ENCODE measurements at regions not wholly inside any gene's neighbourhood (a gene's known extent, or its start where the extent isn't known, plus 50 kb on each side); places are given as distances from the start of the nearest gene placed in this dataset.

DNA sequence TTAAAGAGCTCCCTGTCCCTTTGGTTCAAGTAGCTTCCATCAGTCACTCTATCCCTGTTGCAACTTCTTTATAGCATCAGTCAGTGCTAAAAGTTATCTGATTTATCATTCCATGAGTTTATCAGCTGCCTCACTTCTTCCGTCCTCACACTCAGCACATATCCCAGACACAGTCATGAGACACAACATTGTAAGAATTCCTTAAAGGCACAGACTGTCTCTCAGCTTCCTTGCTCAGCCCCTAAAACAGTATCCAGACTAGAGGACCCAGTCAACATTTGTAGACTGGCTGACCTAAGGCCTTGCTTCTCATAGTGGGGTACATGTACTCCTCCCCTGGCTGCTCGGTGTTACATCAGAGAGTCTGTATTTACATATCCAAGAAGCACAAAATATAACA is 164.9 kb upstream of the ADGRL2 start:
- ChIA-PET CTCF (no interaction called here), POLR2A (no interaction called here)

GRCh38 chr1:81634294-81634693 is 166.4 kb upstream of the ADGRL2 start:
- ChIA-PET POLR2A (interaction anchor here (0.7 kb wide), 1 partner anchor 335 kb away, joined by 3 read pairs; no protein-coding TSS in a partner anchor), CTCF (no interaction called here)

- ChIA-PET CTCF (no interaction called here), POLR2A (no interaction called here)
These were observed 181.6 kb upstream of the ADGRL2 start for GRCh38 chr1:81619156-81619555.

DNA sequence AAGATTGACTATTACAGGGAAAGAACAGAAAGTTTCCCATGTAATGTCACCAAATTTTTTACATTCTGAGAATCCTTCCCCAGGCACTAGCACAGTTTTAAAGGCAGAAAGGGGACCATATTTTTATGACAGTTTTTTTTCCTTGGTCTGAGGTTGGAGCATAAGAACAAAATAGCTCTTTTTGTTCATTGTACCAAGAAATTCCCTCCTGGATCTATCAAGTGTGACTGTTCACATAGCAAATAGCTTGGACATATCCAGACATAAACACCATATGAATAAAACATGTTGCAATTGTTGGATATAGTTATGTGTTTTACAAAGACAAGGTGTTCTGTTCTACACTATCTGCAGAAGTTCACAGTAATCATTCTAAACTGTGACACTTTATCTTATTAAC is 182.4 kb upstream of the ADGRL2 start:
- CTCF ChIA-PET = no interaction called here
- POLR2A ChIA-PET = no interaction called here

GRCh38 chr1:81617308-81617967 is 183.3 kb upstream of the ADGRL2 start:
- POLR2A ChIA-PET = no interaction called here
- CTCF ChIA-PET = no interaction called here

GRCh38 chr1:81613803-81614202 is 186.9 kb upstream of the ADGRL2 start:
- ChIA-PET CTCF (no interaction called here), POLR2A (no interaction called here)

- POLR2A ChIA-PET = no interaction called here
- CTCF ChIA-PET = no interaction called here
These were observed 192.8 kb upstream of the ADGRL2 start for GRCh38 chr1:81607924-81608323.

DNA sequence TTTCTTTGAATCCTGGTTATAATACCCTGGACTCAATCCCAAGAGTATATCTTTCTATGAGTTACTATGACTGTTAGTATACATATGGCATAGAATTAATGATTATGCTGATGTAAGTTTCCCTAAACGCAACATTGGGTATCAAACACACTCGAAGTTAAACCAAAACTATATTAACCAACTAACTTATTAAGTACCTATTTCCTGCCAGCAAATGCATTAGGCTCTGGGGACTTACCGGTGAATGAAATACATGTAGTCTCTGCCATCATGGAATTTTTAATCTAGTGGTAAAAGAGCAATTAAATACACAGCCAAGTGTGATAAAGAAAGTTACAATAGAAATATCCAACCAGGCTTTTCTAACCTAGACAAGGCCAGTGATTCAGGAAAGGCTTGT is 193.6 kb upstream of the ADGRL2 start:
- CTCF ChIA-PET = no interaction called here
- POLR2A ChIA-PET = no interaction called here

DNA sequence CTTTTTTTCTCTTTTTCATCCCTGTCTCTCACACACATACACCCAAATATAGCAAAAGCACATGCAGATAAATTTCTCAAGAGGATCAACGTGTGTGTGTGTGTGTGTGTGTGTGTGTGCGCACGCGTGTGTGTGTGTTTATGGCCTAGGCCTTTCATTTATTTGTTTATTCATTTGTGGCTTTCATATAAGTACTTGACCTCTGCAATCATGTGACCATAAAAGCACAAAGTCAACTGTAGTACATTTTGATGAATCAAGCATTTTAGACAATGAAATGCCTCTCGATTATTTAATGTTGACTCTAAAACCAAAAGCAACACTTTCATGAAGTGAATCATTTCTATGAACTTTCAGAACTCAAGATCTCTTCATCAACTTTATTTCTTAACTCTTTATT is 194.1 kb upstream of the ADGRL2 start:
- ChIA-PET CTCF (no interaction called here), POLR2A (no interaction called here)

DNA sequence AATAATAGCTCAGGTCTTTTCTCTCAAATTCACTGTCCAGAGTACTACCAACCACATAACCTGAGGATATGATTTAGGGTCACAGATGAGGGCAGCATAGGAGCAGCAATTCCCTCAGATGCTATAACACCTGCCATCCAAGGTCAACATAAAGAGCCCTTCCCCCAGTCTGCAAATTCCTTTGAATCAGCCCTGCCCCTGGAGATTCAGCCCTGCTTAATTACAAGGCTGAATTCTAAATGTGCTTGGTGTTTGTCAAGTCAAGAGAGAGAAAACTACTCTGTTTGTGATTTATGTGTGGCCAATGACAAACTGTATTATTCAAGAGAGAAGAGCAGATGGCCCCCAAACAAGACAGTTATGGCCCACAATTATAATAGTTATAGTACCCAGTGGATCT is 195.7 kb upstream of the ADGRL2 start:
- ChIA-PET POLR2A (no interaction called here), CTCF (no interaction called here)

GRCh38 chr1:81600878-81601622 is 199.7 kb upstream of the ADGRL2 start:
- ChIA-PET CTCF (no interaction called here), POLR2A (no interaction called here)

DNA sequence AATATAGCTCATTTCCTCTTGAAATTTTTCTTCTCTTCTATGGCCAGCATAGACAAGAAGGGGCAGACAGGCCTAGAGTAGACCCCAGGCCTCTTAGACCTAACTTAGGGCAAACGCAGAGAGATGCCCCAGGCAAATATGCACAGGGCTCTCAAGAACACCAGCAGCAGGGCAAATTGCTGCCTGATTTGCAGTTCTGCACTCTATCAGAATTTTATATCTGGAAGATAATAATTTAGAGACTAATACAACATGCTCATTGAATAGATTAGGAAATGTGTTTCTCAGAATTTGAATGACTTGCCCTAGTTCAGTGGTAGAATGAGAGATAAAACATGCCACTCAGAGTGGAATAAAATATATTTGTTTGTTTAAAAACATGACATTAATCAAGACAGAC is 200.4 kb upstream of the ADGRL2 start:
- ChIA-PET CTCF (no interaction called here), POLR2A (no interaction called here)

DNA sequence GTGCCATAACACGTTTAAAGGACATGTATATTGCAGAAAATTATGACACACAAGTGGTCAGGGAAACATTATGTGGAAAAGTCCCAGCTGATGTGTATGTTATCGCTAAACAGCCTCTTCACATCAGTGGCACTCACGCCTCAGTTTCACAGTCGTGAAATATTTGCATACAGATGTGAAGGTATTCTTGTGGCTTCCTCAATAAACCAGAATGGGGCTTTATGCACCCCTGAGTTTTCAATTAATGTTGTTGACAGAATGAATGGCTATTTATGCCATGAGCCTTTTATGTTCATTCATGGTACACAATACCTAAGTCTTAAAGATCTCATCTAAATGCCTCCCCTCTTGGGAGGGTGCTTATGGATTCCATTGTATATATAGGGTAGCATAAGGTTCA is 202.1 kb upstream of the ADGRL2 start:
- ChIA-PET POLR2A (no interaction called here), CTCF (no interaction called here)

DNA sequence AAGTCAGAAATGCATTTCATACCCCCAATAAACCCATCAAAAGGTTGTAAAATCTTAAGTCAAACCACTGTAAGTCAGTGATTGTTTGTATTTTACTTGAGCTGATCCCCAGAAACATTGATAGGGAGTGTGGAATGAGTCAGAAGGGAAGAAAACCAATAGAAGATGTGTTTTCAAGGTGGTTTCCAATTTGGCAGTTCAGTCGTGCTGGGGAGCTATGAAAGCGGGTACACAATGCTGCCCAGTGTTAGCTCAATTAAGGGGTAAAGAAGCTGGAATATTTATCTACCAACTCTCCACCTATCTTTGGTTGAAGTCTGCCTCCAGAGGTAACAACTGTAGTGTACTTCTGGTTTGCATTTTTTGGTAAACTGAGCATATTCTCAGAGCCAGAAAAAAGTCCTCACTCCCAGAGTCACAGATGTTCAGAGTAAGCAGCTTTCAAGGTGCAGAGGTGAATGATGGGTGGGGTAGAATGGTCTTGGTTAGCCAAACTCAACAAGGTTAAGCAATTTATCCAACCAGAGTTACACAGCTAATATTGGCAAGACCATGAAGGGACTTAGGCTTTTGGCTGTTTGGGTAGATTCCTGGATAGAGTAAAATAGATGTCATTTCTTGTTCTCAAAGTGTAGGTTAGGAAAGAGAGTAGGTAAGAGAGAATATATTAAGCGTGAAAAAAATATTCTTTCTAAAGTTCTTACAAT is 202.9 kb upstream of the ADGRL2 start:
- ChIA-PET POLR2A (no interaction called here), CTCF (no interaction called here)

- ChIA-PET CTCF (no interaction called here), POLR2A (no interaction called here)
These were observed 204.4 kb upstream of the ADGRL2 start for GRCh38 chr1:81596341-81596740.

DNA sequence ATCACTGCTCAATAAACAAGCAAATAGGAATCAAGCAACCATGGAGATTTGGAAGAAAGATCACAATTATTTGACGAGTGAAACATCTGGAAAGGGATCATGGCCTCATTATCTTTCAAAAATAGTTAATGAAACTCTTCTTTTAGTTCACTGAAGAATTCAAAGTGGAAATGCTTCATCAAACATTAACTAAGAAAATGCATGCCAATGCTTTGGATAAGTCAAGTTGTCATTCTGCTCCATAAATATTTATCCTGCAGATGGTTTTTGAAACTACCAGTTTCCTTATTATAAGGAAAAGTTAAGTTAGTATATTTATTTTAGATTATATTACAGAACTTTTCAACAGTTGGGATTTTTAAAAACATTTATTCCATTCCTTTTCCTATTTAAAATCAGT is 206.5 kb upstream of the ADGRL2 start:
- ChIA-PET POLR2A (no interaction called here), CTCF (no interaction called here)

DNA sequence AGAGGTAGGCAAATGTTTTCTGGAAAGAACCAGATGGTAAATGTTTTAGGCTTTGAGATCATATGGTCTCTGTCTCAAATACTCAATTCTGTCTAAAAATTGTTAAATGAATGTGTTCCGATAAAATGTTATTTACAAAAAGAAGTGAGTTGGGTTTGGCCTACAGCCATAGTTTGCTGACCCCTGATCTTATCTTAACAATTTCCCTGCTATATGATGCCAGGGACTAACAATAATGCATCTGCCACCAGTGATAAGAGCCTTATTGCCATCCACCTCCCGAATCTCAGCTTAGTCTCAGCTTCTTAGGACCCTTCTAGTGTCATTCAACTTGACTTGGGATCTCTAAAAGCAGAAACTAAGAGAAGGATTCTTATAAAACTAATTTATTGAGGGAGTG is 208.5 kb upstream of the ADGRL2 start:
- POLR2A ChIA-PET = no interaction called here
- CTCF ChIA-PET = interaction anchor here (0.6 kb wide), 1 partner anchor 131 kb away, joined by 3 read pairs; no protein-coding TSS in a partner anchor

DNA sequence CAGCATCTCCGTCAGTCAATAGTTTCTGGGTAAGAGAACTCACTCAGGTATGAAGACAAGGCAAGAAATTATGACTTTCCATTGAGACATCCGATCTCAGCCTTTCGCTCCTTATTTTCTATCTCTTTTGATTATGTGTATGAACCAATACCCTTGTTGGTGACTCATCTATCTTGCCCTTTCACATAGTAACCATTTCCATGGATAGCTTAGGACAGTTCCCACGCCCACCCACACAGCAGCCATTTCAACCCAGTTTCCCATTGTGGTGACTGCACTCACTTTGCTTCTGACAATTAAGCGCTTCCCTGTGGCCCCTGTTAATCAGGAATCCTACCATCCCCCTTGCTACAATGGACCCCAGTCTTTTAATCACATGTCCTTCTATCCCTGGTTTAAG is 210.6 kb upstream of the ADGRL2 start:
- POLR2A ChIA-PET = no interaction called here

GRCh38 chr1:81588149-81588548 is 212.6 kb upstream of the ADGRL2 start:
- ChIA-PET POLR2A (no interaction called here), CTCF (no interaction called here)

More for the DNA sequence above, 210.6 kb upstream of the ADGRL2 start:
- CTCF ChIA-PET = no interaction called here

DNA sequence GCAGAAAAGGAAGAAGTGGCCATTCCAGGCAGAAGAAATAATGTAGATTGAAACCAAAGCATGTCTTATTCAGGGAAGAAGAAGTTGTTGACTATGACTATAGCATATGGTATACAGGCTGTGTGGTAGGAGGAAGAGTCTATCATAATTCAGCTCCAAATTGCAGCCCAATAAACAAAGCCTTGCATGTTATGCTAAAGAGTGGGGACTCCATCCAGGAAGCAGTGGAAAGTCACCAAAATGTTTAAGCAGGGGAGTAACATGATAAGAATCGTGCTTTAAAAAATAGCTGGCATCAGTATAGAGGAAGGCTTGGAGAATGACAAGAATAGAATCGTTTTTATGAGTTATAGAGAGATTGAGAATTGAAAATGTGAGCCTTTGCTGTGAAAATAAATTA is 213.3 kb upstream of the ADGRL2 start:
- CTCF ChIA-PET = no interaction called here
- POLR2A ChIA-PET = no interaction called here

GRCh38 chr1:81585371-81585770 is 215.4 kb upstream of the ADGRL2 start:
- CTCF ChIA-PET = no interaction called here
- POLR2A ChIA-PET = no interaction called here

- CTCF ChIA-PET = no interaction called here
- POLR2A ChIA-PET = no interaction called here
These were observed 216.3 kb upstream of the ADGRL2 start for GRCh38 chr1:81584398-81584797.
